22Rv1 (cell line): ENCODE measurements at regions not wholly inside any gene's neighbourhood (a gene's known extent, or its start where the extent isn't known, plus 50 kb on each side); places are given as distances from the start of the nearest gene placed in this dataset.

ENCODE experiments used
- ZFX ChIP-seq: fragments of 450-650 bp; IDR thresholded peaks from 2 replicates; pipeline ENCODE4 v1.6.1; 2017; ENCODE audit warnings: antibody characterized with exemption, borderline replicate concordance
- TF ChIP-seq, protein P1 (sequence below): fragments of 450-650 bp; IDR thresholded peaks from 2 replicates; pipeline ENCODE4 v1.5.1; 2017; ENCODE audit warnings: mild to moderate bottlenecking

DNA sequence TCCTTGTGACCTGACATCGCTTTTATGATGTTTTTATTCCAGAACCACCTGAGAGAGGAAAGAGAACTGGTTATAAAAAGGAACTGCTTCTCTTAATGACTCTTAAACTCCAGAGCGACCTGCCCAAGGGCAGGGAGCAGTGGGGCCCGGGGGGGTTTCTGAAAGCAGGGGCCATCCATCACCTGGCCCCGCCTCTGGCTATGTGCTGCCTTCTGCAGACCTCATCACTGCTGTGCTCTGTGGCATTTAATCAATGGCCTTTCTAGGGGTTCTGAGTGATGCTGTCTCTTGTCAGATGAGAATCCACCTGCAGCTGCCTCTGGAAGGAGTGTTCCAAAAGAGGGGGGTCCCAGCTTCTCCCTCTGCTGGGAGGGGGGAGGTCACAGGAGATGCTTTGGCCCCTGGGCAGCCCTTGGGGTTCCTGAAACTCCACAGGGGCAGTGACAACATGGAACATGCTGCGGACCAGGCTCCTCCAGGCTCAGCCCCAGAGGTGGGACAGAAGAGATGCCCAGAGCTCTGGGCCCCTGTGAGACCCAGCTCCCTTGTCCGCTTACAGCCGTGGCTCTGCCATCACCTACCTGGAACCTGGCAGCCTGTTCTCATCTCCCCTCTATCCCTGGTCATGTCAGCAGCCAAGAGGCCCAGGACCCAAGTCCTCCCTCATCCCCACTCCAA lies 177.1 kb upstream of the SULF2 start:
- TF ChIP-seq, protein P1, sequence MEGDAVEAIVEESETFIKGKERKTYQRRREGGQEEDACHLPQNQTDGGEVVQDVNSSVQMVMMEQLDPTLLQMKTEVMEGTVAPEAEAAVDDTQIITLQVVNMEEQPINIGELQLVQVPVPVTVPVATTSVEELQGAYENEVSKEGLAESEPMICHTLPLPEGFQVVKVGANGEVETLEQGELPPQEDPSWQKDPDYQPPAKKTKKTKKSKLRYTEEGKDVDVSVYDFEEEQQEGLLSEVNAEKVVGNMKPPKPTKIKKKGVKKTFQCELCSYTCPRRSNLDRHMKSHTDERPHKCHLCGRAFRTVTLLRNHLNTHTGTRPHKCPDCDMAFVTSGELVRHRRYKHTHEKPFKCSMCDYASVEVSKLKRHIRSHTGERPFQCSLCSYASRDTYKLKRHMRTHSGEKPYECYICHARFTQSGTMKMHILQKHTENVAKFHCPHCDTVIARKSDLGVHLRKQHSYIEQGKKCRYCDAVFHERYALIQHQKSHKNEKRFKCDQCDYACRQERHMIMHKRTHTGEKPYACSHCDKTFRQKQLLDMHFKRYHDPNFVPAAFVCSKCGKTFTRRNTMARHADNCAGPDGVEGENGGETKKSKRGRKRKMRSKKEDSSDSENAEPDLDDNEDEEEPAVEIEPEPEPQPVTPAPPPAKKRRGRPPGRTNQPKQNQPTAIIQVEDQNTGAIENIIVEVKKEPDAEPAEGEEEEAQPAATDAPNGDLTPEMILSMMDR = no peak
- no peak for TF ChIP-seq ZFX
